AG09319 (cell line): ENCODE measurements at regions not wholly inside any gene's neighbourhood (a gene's known extent, or its start where the extent isn't known, plus 50 kb on each side); places are given as distances from the start of the nearest gene placed in this dataset.
A peak's percentile ranks its signal among the peaks of the same experiment; 100 is the strongest.

Source experiments
- DNase-seq: peaks from one replicate; pipeline ENCODE4 v3.0.0-alpha.2; 2010; ENCODE audit warnings: low read depth; ENCODE audit errors: extremely low read depth
- CTCF ChIP-seq: IDR thresholded peaks from 2 replicates; pipeline ENCODE4 v1.5.1; 2011; ENCODE audit warnings: low read depth, mild to moderate bottlenecking, inconsistent platforms, low read length, moderate library complexity

- no peak for TF ChIP-seq CTCF
These were observed 270.8 kb upstream of the FZD8 start for GRCh38 chr10:35912615-35913569.

GRCh38 chr10:35911954-35912353 is 269.9 kb upstream of the FZD8 start:
- TF ChIP-seq CTCF: no peak
- no peak for DNase-seq

More at GRCh38 chr10:35912615-35913569, 270.8 kb upstream of the FZD8 start:
- peak; percentile 62 for DNase-seq

GRCh38 chr10:35911233-35911632 is 269.1 kb upstream of the FZD8 start:
- no peak for DNase-seq
- TF ChIP-seq CTCF: no peak

- no peak for TF ChIP-seq CTCF
These were observed 268.1 kb upstream of the FZD8 start for GRCh38 chr10:35910234-35910633.

GRCh38 chr10:35909121-35909720 is 267.1 kb upstream of the FZD8 start:
- no peak for TF ChIP-seq CTCF
- no peak for DNase-seq

More at GRCh38 chr10:35910234-35910633, 268.1 kb upstream of the FZD8 start:
- peak; percentile 42 for DNase-seq

- no peak for DNase-seq
- TF ChIP-seq CTCF: no peak
These were observed 266.4 kb upstream of the FZD8 start for GRCh38 chr10:35908451-35908850.

GRCh38 chr10:35907548-35907947 is 265.5 kb upstream of the FZD8 start:
- DNase-seq: no peak
- no peak for TF ChIP-seq CTCF
